ENCODE measurements at regions not wholly inside any gene's neighbourhood (a gene's known extent, or its start where the extent isn't known, plus 50 kb on each side); places are given as distances from the start of the nearest gene placed in this dataset.

- TF ChIP-seq CTCF (IDR thresholded peaks at IDR 0.05) (no peak), POLR2AphosphoS5 (IDR thresholded peaks at IDR 0.05) (no peak), POLR2A (IDR thresholded peaks at IDR 0.05) (no peak)
Measured at GRCh38 chr1:239125027-239125426, 261.3 kb upstream of the CHRM3 start.
